SK-N-MC (cell line): ENCODE measurements at regions not wholly inside any gene's neighbourhood (a gene's known extent, or its start where the extent isn't known, plus 50 kb on each side); places are given as distances from the start of the nearest gene placed in this dataset.

Experiments used
- EZH2 ChIP-seq: fragments of 200-600 bp; sonication (generic); IDR thresholded peaks from one replicate; pipeline ENCODE4 v1.6.1; 2017; ENCODE audit warnings: antibody characterized with exemption
- FOXP2 ChIP-seq: optimal IDR thresholded peaks from 2 replicates; pipeline ENCODE3; 2011; ENCODE audit warnings: mild to moderate bottlenecking, moderate library complexity; ENCODE audit not compliant: insufficient read depth; ENCODE audit errors: extremely low read length, control extremely low read depth
- POLR2AphosphoS5 ChIP-seq: IDR thresholded peaks from 2 replicates; pipeline ENCODE4 v1.6.1; 2012; ENCODE audit warnings: mild to moderate bottlenecking, low read depth, low read length, borderline replicate concordance

- no peak for TF ChIP-seq EZH2
- no peak for TF ChIP-seq POLR2AphosphoS5
- no peak for TF ChIP-seq FOXP2
Measured at GRCh38 chr12:115137812-115138521, 454.0 kb upstream of the TBX3 start.
